Liver (tissue), 8 donors: ENCODE measurements at regions not wholly inside any gene's neighbourhood (a gene's known extent, or its start where the extent isn't known, plus 50 kb on each side); places are given as distances from the start of the nearest gene placed in this dataset.

Experiments used
- DNase-seq: peaks from one replicate; pipeline ENCODE4 v3.0.0-alpha.2; 2017; ENCODE audit warnings: low spot score
- H3K27ac ChIP-seq, 2 donors: one replicate each; pipeline ENCODE4 v1.7.0; 2013; ENCODE audit warnings: inconsistent platforms in 2 of 2, low read length in 2 of 2, control low read depth in 1 of 2, low read depth in 1 of 2, mild to moderate bottlenecking in 1 of 2
- H3K27me3 ChIP-seq, 4 donors: one replicate each; pipeline versions ENCODE4 v1.6.1 to v1.7.0; 2013; ENCODE audit warnings: low read length in 3 of 4, inconsistent platforms in 1 of 4, mild to moderate bottlenecking in 1 of 4, moderate library complexity in 1 of 4; ENCODE audit not compliant: control insufficient read depth in 4 of 4, insufficient read depth in 4 of 4
- H3K36me3 ChIP-seq, 4 donors: one replicate each; pipeline versions ENCODE4 v1.6.1 to v1.7.0; 2013; ENCODE audit warnings: low read length in 3 of 4, mild to moderate bottlenecking in 3 of 4, low read depth in 1 of 4, moderate library complexity in 1 of 4; ENCODE audit not compliant: control insufficient read depth in 4 of 4, insufficient read depth in 3 of 4
- H3K4me1 ChIP-seq, 4 donors: one replicate each; pipeline versions ENCODE4 v1.6.1 to v1.7.0; 2013; ENCODE audit warnings: low read length in 3 of 4, mild to moderate bottlenecking in 3 of 4, moderate library complexity in 1 of 4; ENCODE audit not compliant: control insufficient read depth in 4 of 4, insufficient read depth in 4 of 4
- H3K4me3 ChIP-seq, 3 donors: one replicate each; pipeline versions ENCODE4 v1.6.1 to v1.7.0; 2013; ENCODE audit warnings: low read length in 3 of 3, control low read depth in 1 of 3, low read depth in 1 of 3, mild to moderate bottlenecking in 1 of 3
- H3K9ac ChIP-seq, 2 donors: one replicate each; pipeline ENCODE4 v1.7.0; 2013; ENCODE audit warnings: low read length in 2 of 2, mild to moderate bottlenecking in 2 of 2, moderate library complexity in 2 of 2, control low read depth in 1 of 2, low read depth in 1 of 2
- H3K9me3 ChIP-seq, 4 donors: one replicate each; pipeline versions ENCODE4 v1.6.1 to v1.7.0; 2013; ENCODE audit warnings: low read length in 3 of 4; ENCODE audit not compliant: control insufficient read depth in 4 of 4
- EGR1 ChIP-seq, 2 donors: IDR thresholded peaks; 2 replicates each; pipeline ENCODE4 v1.6.1; 2016 to 2018; ENCODE audit warnings: antibody characterized with exemption in 2 of 2, low read depth in 2 of 2
- FOXA1 ChIP-seq: IDR thresholded peaks from 2 replicates; pipeline ENCODE4 v1.6.1; 2016; ENCODE audit warnings: antibody characterized with exemption
- FOXA2 ChIP-seq: IDR thresholded peaks from 2 replicates; pipeline ENCODE4 v1.6.1; 2016; ENCODE audit warnings: antibody characterized with exemption
- GABPA ChIP-seq, 2 donors: IDR thresholded peaks in 1 of 2; conservative IDR thresholded peaks in 1 of 2; 2 replicates each; pipeline ENCODE4 v1.6.1; 2016; ENCODE audit warnings: antibody characterized with exemption in 2 of 2, mild to moderate bottlenecking in 1 of 2, moderate library complexity in 1 of 2
- HNF4G ChIP-seq: IDR thresholded peaks from 2 replicates; pipeline ENCODE4 v1.6.1; 2016; ENCODE audit warnings: antibody characterized with exemption
- RAD21 ChIP-seq, 2 donors: IDR thresholded peaks; 2 replicates each; pipeline ENCODE4 v1.6.1; 2016; ENCODE audit warnings: antibody characterized with exemption in 2 of 2, mild to moderate bottlenecking in 2 of 2
- RXRA ChIP-seq, 2 donors: IDR thresholded peaks; 2 replicates each; pipeline ENCODE4 v1.6.1; 2017 to 2018; ENCODE audit warnings: antibody characterized with exemption in 2 of 2, mild to moderate bottlenecking in 1 of 2
- SP1 ChIP-seq: IDR thresholded peaks from 2 replicates; pipeline ENCODE4 v1.6.1; 2018; ENCODE audit warnings: antibody characterized with exemption, mild to moderate bottlenecking
- TAF1 ChIP-seq: conservative IDR thresholded peaks from 2 replicates; pipeline ENCODE4 v1.6.1; 2016; ENCODE audit warnings: antibody characterized with exemption, mild to moderate bottlenecking
- WGBS: extraction: QIAGEN DNeasy Blood & Tissue Kit; methylation state at CpG from one replicate; pipeline ENCODE4 v1.1.7; 2013; 5-methylcytosine and 5-hydroxymethylcytosine counted together
- TF ChIP-seq, protein P1 (sequence below): IDR thresholded peaks from 2 replicates; pipeline ENCODE4 v1.6.1; 2016; ENCODE audit warnings: antibody characterized with exemption
- TF ChIP-seq, protein P2 (sequence below): fragments of 150-350 bp; IDR thresholded peaks from 2 replicates; pipeline ENCODE4 v1.5.1; 2017; ENCODE audit warnings: improper control_type of control experiment, low read depth, low read length; ENCODE audit not compliant: missing input control
- TF ChIP-seq, protein P3 (sequence below): IDR thresholded peaks from 2 replicates; pipeline ENCODE4 v1.6.1; 2016; ENCODE audit warnings: antibody characterized with exemption, mild to moderate bottlenecking
- TF ChIP-seq, protein P4 (sequence below): IDR thresholded peaks from 2 replicates; pipeline ENCODE4 v1.6.1; 2016; ENCODE audit warnings: antibody characterized with exemption
- TF ChIP-seq, protein P5 (sequence below): IDR thresholded peaks from 2 replicates; pipeline ENCODE4 v1.6.1; 2016; ENCODE audit warnings: antibody characterized with exemption
- donor health status: healthy.
- donor health status: healthy.
- donor health status: healthy.
- donor health status: healthy.
- donor health status: healthy.

DNA sequence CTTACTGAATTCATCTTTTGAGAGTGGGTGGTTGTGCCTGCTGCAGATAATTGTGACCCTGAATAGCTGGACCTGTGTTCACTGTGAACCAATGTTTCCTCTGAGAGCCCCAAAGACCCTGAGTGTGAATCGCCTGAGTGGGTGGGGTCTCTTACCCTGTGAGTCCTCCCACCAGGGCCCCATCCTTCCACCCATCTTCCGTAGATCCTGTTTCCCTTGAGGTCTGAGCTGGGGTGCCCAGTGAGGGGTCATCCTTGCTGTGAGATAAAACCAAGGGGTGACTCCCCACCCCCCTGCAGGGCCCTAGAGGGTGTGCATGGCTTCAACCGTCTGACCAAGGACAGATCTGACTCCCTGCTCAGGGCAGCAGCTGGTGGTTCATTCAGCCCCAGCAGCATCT lies 78.0 kb upstream of the ZNF479 start (continued):
- TF ChIP-seq, protein P1, sequence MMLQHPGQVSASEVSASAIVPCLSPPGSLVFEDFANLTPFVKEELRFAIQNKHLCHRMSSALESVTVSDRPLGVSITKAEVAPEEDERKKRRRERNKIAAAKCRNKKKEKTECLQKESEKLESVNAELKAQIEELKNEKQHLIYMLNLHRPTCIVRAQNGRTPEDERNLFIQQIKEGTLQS: no peak
- TF ChIP-seq FOXA2 (no peak), TAF1 (no peak)
- TF ChIP-seq, protein P2, sequence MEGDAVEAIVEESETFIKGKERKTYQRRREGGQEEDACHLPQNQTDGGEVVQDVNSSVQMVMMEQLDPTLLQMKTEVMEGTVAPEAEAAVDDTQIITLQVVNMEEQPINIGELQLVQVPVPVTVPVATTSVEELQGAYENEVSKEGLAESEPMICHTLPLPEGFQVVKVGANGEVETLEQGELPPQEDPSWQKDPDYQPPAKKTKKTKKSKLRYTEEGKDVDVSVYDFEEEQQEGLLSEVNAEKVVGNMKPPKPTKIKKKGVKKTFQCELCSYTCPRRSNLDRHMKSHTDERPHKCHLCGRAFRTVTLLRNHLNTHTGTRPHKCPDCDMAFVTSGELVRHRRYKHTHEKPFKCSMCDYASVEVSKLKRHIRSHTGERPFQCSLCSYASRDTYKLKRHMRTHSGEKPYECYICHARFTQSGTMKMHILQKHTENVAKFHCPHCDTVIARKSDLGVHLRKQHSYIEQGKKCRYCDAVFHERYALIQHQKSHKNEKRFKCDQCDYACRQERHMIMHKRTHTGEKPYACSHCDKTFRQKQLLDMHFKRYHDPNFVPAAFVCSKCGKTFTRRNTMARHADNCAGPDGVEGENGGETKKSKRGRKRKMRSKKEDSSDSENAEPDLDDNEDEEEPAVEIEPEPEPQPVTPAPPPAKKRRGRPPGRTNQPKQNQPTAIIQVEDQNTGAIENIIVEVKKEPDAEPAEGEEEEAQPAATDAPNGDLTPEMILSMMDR: no peak

DNA sequence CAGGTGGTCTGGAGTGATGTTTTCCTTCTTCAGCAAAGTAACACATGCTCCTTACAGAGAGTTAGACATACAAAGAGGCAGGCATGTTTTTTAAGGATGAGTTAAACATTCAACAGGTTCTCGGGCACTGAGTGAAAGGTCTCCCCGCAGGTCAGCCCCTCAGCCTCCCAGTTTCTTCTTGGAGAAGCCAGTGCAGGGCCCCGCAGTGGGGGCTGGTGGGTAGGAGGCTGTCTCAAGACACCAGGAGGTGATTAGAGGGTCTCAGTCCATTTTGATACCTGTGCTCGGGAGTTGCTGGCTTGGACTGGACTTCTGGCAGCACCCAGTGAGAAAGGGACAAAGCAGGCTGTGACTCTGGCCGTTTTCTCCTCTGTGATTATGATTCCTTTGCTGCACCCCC lies 78.6 kb upstream of the ZNF479 start:
- peaks cover 0 to 23% (median 9%) of the 10 kb centered on the region in 4 donors for H3K9me3 ChIP-seq
- DNase-seq: no peak
- no peak overlapping the region for H3K27ac ChIP-seq
- no peak for TF ChIP-seq GABPA (IDR thresholded peaks at IDR 0.05 in 1 of 2, conservative IDR thresholded peaks at IDR 0.05 in 1 of 2)
- no peak for TF ChIP-seq FOXA1
- no peak for TF ChIP-seq RAD21 (IDR thresholded peaks at IDR 0.05)
- TF ChIP-seq, protein P1: no peak
- TF ChIP-seq EGR1 (IDR thresholded peaks at IDR 0.05; ENCODE audit: low read depth in 2 of 2): no peak
- TF ChIP-seq, protein P3, sequence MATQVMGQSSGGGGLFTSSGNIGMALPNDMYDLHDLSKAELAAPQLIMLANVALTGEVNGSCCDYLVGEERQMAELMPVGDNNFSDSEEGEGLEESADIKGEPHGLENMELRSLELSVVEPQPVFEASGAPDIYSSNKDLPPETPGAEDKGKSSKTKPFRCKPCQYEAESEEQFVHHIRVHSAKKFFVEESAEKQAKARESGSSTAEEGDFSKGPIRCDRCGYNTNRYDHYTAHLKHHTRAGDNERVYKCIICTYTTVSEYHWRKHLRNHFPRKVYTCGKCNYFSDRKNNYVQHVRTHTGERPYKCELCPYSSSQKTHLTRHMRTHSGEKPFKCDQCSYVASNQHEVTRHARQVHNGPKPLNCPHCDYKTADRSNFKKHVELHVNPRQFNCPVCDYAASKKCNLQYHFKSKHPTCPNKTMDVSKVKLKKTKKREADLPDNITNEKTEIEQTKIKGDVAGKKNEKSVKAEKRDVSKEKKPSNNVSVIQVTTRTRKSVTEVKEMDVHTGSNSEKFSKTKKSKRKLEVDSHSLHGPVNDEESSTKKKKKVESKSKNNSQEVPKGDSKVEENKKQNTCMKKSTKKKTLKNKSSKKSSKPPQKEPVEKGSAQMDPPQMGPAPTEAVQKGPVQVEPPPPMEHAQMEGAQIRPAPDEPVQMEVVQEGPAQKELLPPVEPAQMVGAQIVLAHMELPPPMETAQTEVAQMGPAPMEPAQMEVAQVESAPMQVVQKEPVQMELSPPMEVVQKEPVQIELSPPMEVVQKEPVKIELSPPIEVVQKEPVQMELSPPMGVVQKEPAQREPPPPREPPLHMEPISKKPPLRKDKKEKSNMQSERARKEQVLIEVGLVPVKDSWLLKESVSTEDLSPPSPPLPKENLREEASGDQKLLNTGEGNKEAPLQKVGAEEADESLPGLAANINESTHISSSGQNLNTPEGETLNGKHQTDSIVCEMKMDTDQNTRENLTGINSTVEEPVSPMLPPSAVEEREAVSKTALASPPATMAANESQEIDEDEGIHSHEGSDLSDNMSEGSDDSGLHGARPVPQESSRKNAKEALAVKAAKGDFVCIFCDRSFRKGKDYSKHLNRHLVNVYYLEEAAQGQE: no peak
- no peak for TF ChIP-seq HNF4G
- no peak for TF ChIP-seq TAF1
- TF ChIP-seq SP1: no peak
- TF ChIP-seq, protein P4, sequence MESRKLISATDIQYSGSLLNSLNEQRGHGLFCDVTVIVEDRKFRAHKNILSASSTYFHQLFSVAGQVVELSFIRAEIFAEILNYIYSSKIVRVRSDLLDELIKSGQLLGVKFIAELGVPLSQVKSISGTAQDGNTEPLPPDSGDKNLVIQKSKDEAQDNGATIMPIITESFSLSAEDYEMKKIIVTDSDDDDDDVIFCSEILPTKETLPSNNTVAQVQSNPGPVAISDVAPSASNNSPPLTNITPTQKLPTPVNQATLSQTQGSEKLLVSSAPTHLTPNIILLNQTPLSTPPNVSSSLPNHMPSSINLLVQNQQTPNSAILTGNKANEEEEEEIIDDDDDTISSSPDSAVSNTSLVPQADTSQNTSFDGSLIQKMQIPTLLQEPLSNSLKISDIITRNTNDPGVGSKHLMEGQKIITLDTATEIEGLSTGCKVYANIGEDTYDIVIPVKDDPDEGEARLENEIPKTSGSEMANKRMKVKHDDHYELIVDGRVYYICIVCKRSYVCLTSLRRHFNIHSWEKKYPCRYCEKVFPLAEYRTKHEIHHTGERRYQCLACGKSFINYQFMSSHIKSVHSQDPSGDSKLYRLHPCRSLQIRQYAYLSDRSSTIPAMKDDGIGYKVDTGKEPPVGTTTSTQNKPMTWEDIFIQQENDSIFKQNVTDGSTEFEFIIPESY: no peak
- TF ChIP-seq, protein P5, sequence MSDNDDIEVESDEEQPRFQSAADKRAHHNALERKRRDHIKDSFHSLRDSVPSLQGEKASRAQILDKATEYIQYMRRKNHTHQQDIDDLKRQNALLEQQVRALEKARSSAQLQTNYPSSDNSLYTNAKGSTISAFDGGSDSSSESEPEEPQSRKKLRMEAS: no peak
- TF ChIP-seq RXRA (IDR thresholded peaks at IDR 0.05): no peak
- TF ChIP-seq, protein P2: no peak
- no peak overlapping the region for H3K9ac ChIP-seq
- no peak overlapping the region for H3K4me3 ChIP-seq
- WGBS: 54% methylated on average over 5 of the region's 5 CpGs
- H3K27me3 ChIP-seq: no peaks in the 10 kb centered on the region
- no peaks in the 10 kb centered on the region for H3K4me1 ChIP-seq
- no peaks in the 10 kb centered on the region for H3K36me3 ChIP-seq
